Neural cell (in vitro differentiated cells): ENCODE measurements at regions not wholly inside any gene's neighbourhood (a gene's known extent, or its start where the extent isn't known, plus 50 kb on each side); places are given as distances from the start of the nearest gene placed in this dataset.

ENCODE experiments used
- H2AFZ ChIP-seq: fragments of 200-600, 300-800 bp; sonication (generic), shearing (Covaris generic); 2 replicates; pipeline ENCODE4 v1.6.0; 2014; ENCODE audit warnings: low read depth, mild to moderate bottlenecking, antibody characterized with exemption, low read length, moderate library complexity
- H3F3A ChIP-seq: fragments of 200-600 bp; shearing (Covaris generic); 2 replicates; pipeline ENCODE4 v1.6.1; 2016; ENCODE audit warnings: mild to moderate bottlenecking, moderate library complexity, mixed read lengths, antibody characterized with exemption, low read length; ENCODE audit not compliant: insufficient read depth, poor library complexity, severe bottlenecking
- H3K27ac ChIP-seq: fragments of 200-600, 300-800 bp; sonication (generic), shearing (Covaris generic); 2 replicates; pipeline ENCODE4 v1.5.1; 2014; ENCODE audit warnings: mild to moderate bottlenecking, low read length, moderate library complexity
- H3K27me3 ChIP-seq: fragments of 300-800, 200-600 bp; sonication (generic), shearing (Covaris generic); 2 replicates; pipeline ENCODE4 v1.6.0; 2014; ENCODE audit warnings: mild to moderate bottlenecking, low read depth, low read length, moderate library complexity; ENCODE audit not compliant: insufficient read depth
- H3K36me3 ChIP-seq: fragments of 300-800, 200-600 bp; sonication (generic), shearing (Covaris generic); 2 replicates; pipeline ENCODE4 v1.5.1; 2014; ENCODE audit warnings: mild to moderate bottlenecking, antibody characterized with exemption, low read length, moderate library complexity; ENCODE audit not compliant: insufficient read depth
- H3K4me2 ChIP-seq: fragments of 300-800, 200-600 bp; sonication (generic), shearing (Covaris generic); 2 replicates; pipeline ENCODE4 v1.6.0; 2014; ENCODE audit warnings: mild to moderate bottlenecking, low read length
- H3K4me3 ChIP-seq: fragments of 300-800, 200-600 bp; sonication (generic), shearing (Covaris generic); 2 replicates; pipeline ENCODE4 v1.5.1; 2014; ENCODE audit warnings: mild to moderate bottlenecking, low read length, moderate library complexity
- H3K79me2 ChIP-seq: fragments of 200-600 bp; shearing (Covaris generic); replicated peaks from 2 replicates; pipeline ENCODE4 v1.6.0; 2014; ENCODE audit warnings: mild to moderate bottlenecking, low read length, moderate library complexity; ENCODE audit not compliant: insufficient read depth
- H3K9ac ChIP-seq: fragments of 300-800, 200-600 bp; sonication (generic), shearing (Covaris generic); 2 replicates; pipeline ENCODE4 v1.6.1; 2016; ENCODE audit warnings: mild to moderate bottlenecking, low read length, mixed read lengths
- H3K9me2 ChIP-seq: fragments of 200-600 bp; shearing (Covaris generic); 2 replicates; pipeline ENCODE4 v1.6.1; 2016; ENCODE audit warnings: mild to moderate bottlenecking, low read length, mixed read lengths; ENCODE audit not compliant: insufficient read depth
- H3K9me3 ChIP-seq: fragments of 200-600, 300-800 bp; sonication (generic), shearing (Covaris generic); 2 replicates; pipeline ENCODE4 v1.6.1; 2016; ENCODE audit warnings: mild to moderate bottlenecking, mixed run types, low read length, moderate library complexity, mixed read lengths
- H4K20me1 ChIP-seq: fragments of 200-600 bp; shearing (Covaris generic); 2 replicates; pipeline ENCODE4 v1.6.1; 2016; ENCODE audit warnings: mild to moderate bottlenecking, mixed run types; ENCODE audit not compliant: insufficient read depth
- CTCF ChIP-seq: fragments of 450-650 bp; IDR thresholded peaks from 2 replicates; pipeline ENCODE4 v1.5.1; 2014; ENCODE audit warnings: antibody characterized with exemption, mild to moderate bottlenecking, moderate library complexity; ENCODE audit not compliant: poor library complexity, severe bottlenecking
- EP300 ChIP-seq: fragments of 450-650 bp; conservative IDR thresholded peaks from 2 replicates; pipeline ENCODE4 v1.6.1; 2014; ENCODE audit warnings: antibody characterized with exemption, mild to moderate bottlenecking, moderate library complexity; ENCODE audit not compliant: poor library complexity, severe bottlenecking
- EZH2 ChIP-seq: fragments of 200-600, 300-800 bp; shearing (Covaris generic), sonication (generic); IDR thresholded peaks from 2 replicates; pipeline ENCODE4 v1.6.1; 2014; ENCODE audit warnings: antibody characterized with exemption, low read length, borderline replicate concordance, mild to moderate bottlenecking; ENCODE audit not compliant: insufficient read depth, poor library complexity, severe bottlenecking
- MXI1 ChIP-seq: fragments of 450-650 bp; conservative IDR thresholded peaks from 2 replicates; pipeline ENCODE4 v1.6.1; 2014; ENCODE audit warnings: antibody characterized with exemption, mild to moderate bottlenecking; ENCODE audit not compliant: poor library complexity, severe bottlenecking
- POLR2AphosphoS5 ChIP-seq: IDR thresholded peaks from 2 replicates; pipeline ENCODE4 v1.6.1; 2012
- RAD21 ChIP-seq: fragments of 450-650 bp; conservative IDR thresholded peaks from 2 replicates; pipeline ENCODE4 v1.6.1; 2014; ENCODE audit warnings: antibody characterized with exemption, mild to moderate bottlenecking, moderate library complexity
- REST ChIP-seq: IDR thresholded peaks from 2 replicates; pipeline ENCODE4 v1.6.1; 2012; ENCODE audit warnings: borderline replicate concordance
- SMC3 ChIP-seq: fragments of 450-650 bp; conservative IDR thresholded peaks from 2 replicates; pipeline ENCODE4 v1.6.1; 2014; ENCODE audit warnings: antibody characterized with exemption, mild to moderate bottlenecking, moderate library complexity; ENCODE audit not compliant: poor library complexity
- TAF1 ChIP-seq: IDR thresholded peaks from 2 replicates; pipeline ENCODE4 v1.6.1; 2012; ENCODE audit warnings: low read depth

GRCh38 chr9:21729648-21730047 is 72.8 kb upstream of the MTAP start:
- Histone ChIP-seq H3K36me3 (no peaks in the 10 kb centered on the region), H3K27me3 (no peaks in the 10 kb centered on the region), H3K79me2 (no peaks in the 10 kb centered on the region), H3F3A (no peaks in the 10 kb centered on the region), H3K27ac (no peak overlapping the region), H2AFZ (no peak overlapping the region), H3K4me3 (no peak overlapping the region), H3K4me2 (no peak overlapping the region), H3K9me3 (no peaks in the 10 kb centered on the region), H3K9me2 (no peaks in the 10 kb centered on the region), H4K20me1 (no peaks in the 10 kb centered on the region), H3K9ac (no peak overlapping the region)
- TF ChIP-seq REST (no peak), MXI1 (no peak), TAF1 (no peak), SMC3 (no peak), POLR2AphosphoS5 (no peak), RAD21 (no peak), EZH2 (no peak), EP300 (no peak), CTCF (no peak)

- H3F3A ChIP-seq = no peaks in the 10 kb centered on the region
- no peak for TF ChIP-seq RAD21
- no peak for TF ChIP-seq TAF1
- no peak for TF ChIP-seq CTCF
- TF ChIP-seq EZH2 = no peak
- TF ChIP-seq REST = no peak
- no peak for TF ChIP-seq EP300
- TF ChIP-seq POLR2AphosphoS5 = no peak
- no peak for TF ChIP-seq SMC3
- TF ChIP-seq MXI1 = no peak
- H3K79me2 ChIP-seq = no peaks in the 10 kb centered on the region
- no peaks in the 10 kb centered on the region for H4K20me1 ChIP-seq
- H3K27me3 ChIP-seq = no peaks in the 10 kb centered on the region
- H3K9me3 ChIP-seq = no peaks in the 10 kb centered on the region
- no peaks in the 10 kb centered on the region for H3K36me3 ChIP-seq
- no peak overlapping the region for H3K4me2 ChIP-seq
- H3K9me2 ChIP-seq = no peaks in the 10 kb centered on the region
- no peak overlapping the region for H2AFZ ChIP-seq
- no peak overlapping the region for H3K9ac ChIP-seq
- H3K4me3 ChIP-seq = no peak overlapping the region
- H3K27ac ChIP-seq = no peak overlapping the region
Measured at GRCh38 chr9:21730899-21731298, 71.5 kb upstream of the MTAP start.
